Inferior parietal cortex (tissue), 1 donor: ENCODE measurements at regions not wholly inside any gene's neighbourhood (a gene's known extent, or its start where the extent isn't known, plus 50 kb on each side); places are given as distances from the start of the nearest gene placed in this dataset.

Experiments
- DNase-seq: peaks from one replicate; pipeline ENCODE4 v3.0.0-alpha.2; 2016; ENCODE audit errors: extremely low spot score

DNA sequence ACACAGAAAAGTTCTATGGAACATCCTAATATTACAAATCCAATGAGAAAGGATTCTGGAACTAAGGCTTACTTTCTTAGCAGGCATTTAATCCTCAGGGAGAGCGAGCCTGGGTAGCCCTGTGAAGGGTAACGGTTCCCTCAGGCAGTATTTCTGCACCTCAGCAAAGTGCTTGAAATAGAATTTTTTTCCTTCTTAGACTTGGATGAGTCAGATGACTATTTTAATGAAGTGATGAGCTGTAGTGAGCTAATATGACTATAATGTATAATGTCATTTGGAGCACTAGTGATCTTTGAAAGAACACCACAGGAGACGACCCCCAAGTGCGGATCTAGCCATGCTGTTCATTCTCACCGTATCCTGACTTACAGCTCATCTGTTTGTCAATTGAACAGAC is 493.0 kb upstream of the FAM241A start:
- DNase-seq, result no peak

DNA sequence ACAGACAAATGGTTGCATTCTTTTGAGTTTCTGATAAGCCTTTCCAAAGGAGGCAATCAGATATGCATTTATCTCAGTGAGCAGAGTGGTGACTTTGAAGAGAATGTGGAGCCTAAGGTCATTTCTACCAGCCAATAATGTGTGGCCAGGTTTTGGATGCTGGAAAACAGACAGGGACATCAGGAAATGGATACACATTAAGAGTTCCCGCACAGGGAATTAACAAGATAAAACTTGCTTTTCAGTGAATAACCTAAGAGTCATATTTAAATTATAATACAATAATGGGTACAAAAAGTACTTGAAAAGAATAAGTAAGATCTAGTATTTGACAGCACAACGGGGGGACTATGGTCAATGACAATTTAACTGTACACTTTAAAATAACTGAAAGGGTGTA is 492.3 kb upstream of the FAM241A start:
- DNase-seq, result no peak

DNA sequence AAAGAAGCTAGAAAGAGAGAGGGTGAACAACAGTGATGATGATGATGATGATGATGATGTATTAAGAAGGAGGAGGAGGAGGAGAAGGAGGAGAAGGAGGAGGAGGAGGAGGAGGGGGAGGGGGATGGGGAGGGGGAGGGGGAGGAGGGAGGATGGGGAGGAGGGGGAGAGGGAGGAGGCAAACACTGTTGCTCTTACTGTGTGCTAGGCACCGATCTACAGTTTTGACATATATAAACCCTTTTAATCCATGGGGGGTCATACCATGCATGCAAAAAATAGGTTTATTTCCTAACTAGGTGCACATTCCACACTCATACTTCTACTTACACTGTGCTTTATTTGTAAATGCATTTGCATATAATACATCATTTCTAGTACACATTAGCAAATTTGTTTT is 482.8 kb upstream of the FAM241A start:
- no peak for DNase-seq

DNA sequence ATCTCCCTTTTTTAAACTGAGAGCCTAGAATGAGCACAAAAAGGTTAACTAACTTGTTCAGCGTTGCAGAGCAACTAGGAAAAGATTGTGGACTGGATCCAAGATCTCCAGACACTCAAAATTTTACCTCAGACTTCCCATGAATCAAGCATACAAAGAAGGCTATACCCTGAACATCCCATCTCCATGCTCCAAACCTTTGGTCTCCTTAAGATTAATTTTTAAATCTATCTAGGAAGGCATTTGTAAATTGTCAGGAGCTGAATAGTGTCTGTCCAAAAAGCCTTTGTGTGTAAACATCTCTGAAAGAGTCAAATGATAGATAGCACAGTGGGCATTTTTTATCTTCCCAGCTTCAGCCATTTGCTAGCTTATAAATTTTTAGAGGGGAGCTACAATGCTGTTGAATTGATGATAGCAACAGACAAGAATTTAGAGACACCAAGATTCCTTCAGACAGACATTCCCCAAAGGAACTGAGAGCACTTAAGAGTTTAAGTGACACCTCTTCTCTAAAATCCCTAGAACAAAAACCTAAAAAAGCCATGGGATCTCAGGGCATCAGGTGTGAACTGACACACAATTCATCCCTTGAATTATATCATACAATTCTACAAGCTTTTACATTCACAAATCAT is 480.8 kb upstream of the FAM241A start:
- no peak for DNase-seq

DNA sequence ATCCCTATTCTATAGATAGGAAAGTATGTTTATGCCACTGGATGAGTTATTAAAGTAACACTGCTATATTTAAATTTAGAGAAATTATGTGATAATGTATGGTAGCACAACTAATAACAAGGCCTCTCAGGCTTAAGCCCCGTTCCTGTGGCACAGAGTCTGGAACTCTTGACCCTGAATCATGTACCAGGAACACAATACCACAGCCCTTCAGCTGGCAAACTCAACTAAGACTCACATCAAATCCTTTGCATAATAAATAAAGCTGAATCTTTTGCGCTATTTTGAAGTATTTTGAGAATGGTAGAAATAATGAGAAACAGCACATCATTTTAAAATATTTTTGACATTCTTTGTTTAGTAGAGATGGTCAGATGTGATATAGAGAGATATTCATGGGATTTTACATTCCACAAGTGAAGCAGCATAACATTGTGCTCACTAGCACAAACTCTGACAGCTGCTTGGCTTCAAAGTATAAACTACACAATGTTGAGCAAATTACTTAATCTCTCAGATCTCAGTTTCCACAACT is 478.4 kb upstream of the FAM241A start:
- no peak for DNase-seq

- no peak for DNase-seq
Measured at GRCh38 chr4:111671756-111672155, 473.5 kb upstream of the FAM241A start.

- DNase-seq, result no peak
Measured at GRCh38 chr4:111675746-111676145, 469.5 kb upstream of the FAM241A start.

- DNase-seq, result no peak
Measured at GRCh38 chr4:111676533-111676932, 468.7 kb upstream of the FAM241A start.

GRCh38 chr4:111678479-111678878 is 466.8 kb upstream of the FAM241A start:
- DNase-seq, result no peak

DNA sequence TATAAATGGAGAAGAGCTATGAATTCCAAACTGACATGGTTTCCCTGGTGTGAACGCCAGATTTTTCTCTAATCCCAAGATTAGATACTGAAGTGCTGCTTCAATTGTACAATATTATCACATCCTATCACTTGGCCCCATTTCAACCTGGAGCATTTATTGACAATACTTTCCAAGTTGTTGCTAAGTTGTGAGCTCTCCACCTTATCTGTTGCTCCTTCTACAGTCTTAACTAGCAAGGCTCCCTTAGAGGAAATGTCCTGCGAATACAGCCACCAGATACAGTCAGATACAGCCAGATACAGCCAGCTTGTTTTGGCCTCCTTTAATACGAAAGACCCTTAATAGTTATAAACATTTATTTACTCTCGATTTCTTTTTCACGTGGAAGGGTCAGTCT is 466.3 kb upstream of the FAM241A start:
- no peak for DNase-seq

DNA sequence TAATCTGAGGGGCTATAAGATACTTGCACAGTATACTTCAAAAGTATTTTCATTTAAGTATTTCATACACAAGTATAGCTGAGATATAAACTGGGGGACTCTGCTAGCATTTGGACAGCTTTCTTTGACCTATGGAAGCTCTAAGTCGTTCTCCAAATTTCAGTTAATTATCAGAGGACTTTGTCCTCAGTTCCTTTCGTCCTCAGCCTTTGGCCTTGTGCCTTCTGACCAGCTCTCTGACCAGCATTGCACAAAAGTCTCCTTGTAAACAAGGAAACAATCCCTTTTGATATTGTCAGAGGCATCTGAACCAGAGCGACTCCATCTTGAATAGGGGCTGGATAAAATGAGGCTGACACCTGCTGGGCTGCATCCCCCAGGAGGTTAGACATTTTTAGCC is 464.0 kb upstream of the FAM241A start:
- DNase-seq, result no peak

- no peak for DNase-seq
Measured at GRCh38 chr4:111681751-111682150, 463.5 kb upstream of the FAM241A start.

DNA sequence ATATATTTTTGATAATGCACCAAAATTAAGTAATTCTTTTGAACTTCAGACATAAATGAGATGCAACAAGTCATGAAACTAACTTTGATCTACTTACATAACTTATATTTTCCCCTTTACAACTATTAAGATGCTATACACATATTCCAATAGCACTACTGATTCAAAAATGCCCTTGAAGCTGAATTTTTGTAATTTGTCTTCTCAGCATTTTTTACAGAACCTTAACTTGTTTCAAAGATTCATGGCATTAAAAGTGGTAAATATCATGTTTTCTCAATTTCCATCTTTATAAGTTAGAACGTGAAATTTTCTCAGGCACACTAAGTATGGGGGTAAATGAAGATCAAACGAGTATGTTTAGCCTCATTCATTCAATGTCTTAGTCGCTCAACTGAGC is 460.0 kb upstream of the FAM241A start:
- DNase-seq, result no peak

GRCh38 chr4:111689214-111689613 is 456.0 kb upstream of the FAM241A start:
- no peak for DNase-seq

DNA sequence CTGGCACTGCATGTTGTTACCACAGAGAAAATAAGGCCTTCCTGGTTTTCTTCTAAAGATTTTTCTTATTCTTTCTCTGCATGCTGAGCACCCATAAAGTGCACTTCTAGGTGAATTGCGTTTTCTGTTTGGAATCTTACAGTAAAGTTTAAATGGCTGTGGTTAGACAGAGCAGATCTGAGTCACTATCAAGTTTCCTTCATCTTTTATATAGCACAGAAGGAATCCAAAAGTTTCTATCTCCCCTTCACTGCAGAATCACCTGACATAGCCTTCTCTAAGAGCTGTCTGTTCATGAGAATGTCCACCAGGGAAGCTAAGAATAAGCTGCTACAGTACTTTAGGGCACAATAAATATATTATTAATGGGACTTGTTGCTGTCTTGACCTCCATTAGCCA is 455.5 kb upstream of the FAM241A start:
- DNase-seq, result no peak

GRCh38 chr4:111693758-111694157 is 451.5 kb upstream of the FAM241A start:
- DNase-seq, result no peak

DNA sequence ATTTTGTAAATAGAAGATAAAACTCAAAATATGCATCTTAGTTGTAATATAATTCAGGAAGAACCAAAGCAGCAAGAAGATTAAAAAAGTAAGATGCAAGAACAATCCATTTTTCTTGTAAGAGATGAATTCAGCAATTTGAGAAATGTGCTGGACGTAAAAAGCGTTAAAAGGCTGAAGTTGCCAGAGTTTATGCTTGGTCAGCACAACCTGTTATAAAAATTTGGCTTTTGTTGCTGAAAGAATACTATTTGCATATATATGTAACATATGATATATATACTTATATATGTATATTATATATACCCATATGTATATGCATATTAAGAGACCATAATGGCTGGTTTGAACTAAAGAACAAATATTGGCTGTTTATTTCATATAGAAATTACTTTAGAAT is 449.6 kb upstream of the FAM241A start:
- DNase-seq, result no peak

DNA sequence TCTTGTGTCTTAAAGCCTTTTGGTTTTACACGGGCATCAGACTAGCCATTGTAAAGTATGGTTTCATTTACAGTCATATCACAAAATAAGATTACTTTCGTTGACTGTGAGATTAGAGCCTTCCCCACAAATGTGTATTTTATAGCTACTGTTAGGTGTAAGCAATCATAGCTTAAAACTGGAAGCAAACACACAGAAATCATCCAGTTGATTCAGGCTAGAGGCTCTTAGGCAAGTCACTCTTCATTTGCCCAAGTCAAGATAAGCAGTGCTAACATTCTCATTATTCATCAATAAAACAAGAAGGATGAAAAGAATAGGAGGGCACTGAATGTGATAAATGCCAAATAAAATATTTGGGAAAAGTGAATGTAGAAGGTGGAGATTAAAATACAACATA is 448.7 kb upstream of the FAM241A start:
- DNase-seq, result no peak

DNA sequence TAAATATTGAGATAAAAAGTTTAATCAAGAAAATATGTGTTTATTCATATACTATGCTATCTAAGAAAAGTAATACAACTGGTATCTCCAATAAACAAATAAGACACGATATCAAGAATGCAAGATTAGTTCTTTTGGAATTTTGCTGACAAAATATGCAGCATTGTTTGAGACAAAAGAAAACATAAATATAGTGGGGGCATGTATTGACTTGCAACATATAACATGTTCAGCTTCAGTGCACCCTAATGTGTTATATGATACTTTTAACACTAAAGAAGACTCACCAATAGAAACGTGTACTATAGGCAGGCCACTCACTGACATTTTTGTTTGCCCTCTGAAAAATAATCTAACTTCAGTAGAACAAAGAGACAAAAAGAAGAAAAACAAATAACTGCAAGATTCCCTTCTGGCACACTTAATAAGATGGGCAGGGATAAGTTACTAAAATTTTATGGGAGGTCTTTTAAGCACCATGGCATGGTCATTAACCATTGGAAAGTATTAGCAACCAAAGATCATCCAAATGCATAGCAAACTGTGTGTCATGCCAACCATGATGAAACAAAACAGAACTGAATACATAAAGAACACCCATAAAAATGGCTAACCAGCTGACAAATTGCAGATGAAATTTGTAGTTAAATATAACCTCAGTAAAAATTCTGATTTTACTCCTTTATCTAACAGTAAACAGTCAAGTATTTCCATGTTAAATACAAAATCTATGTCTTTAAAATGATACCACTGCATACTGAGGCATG is 447.9 kb upstream of the FAM241A start:
- DNase-seq, result no peak

GRCh38 chr4:111698361-111698760 is 446.9 kb upstream of the FAM241A start:
- no peak for DNase-seq

DNA sequence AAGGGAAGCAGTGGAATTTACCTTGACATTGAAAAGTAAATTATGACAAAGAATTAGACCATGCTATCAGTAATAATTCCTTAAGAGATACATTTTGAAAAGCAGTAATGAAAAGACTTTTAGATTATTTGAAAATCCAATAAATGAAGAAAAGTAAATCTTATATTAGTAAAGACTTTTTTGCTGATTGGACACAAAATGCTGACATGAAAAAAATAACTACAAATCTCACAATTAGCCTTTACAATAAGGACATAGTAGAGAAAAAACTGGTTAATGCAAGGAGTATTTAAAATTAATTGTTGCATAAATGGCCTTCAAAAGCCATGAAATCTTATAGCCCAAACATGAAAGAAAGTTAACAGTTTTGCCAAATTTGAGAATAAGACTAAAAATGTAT is 446.1 kb upstream of the FAM241A start:
- no peak for DNase-seq

- DNase-seq, result no peak
Measured at GRCh38 chr4:111701102-111701501, 444.2 kb upstream of the FAM241A start.

- DNase-seq, result no peak
Measured at GRCh38 chr4:111707491-111707890, 437.8 kb upstream of the FAM241A start.
